GM12872 (cell line): ENCODE measurements at regions not wholly inside any gene's neighbourhood (a gene's known extent, or its start where the extent isn't known, plus 50 kb on each side); places are given as distances from the start of the nearest gene placed in this dataset.

Experiments
- TF ChIP-seq, protein P1 (sequence below): IDR thresholded peaks from 3 replicates; pipeline ENCODE4 v1.5.1; 2011; ENCODE audit warnings: low read depth, mild to moderate bottlenecking, low read length, moderate library complexity; ENCODE audit not compliant: insufficient read depth

DNA sequence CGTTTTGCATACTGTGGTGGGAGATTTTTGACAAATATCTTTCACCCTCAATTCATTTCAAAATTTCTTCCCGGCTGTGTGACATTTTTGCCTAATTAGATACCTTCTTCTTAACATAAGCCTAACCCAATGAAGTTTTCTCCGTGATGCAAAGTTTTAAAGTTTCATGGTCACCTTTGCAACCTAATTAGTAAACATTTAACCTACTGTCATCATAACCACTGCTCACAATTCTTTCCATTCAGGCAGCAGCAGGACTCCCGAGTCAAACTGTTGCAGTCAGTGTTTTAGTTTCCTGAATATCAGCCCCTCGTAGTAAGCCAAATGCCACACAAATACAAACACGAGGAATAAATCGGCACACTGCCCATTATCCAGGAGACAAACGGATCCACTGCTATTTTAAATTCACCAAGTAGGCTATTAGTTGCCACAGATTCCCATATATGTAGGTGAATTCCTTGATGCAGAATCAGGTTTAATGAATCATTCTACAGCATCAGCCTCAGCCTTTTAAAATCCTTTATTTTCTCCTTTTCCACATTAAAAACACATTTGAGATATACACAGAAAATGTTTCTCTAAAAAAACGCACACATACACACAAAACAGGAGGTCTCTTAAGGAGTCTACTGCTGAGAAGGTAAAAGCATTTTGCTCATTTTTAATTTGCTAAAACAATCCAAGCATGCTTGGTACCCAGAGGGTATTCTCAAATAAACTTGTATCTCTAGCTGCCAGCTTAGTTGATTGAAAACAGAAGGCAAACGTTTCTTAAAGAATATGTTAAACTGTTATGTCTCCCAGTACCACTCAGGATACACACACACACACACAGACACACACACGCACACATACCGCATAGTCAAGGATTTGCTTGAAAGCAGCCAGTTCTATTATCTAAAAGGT lies 106.5 kb upstream of the KCTD1 start:
- TF ChIP-seq, protein P1, sequence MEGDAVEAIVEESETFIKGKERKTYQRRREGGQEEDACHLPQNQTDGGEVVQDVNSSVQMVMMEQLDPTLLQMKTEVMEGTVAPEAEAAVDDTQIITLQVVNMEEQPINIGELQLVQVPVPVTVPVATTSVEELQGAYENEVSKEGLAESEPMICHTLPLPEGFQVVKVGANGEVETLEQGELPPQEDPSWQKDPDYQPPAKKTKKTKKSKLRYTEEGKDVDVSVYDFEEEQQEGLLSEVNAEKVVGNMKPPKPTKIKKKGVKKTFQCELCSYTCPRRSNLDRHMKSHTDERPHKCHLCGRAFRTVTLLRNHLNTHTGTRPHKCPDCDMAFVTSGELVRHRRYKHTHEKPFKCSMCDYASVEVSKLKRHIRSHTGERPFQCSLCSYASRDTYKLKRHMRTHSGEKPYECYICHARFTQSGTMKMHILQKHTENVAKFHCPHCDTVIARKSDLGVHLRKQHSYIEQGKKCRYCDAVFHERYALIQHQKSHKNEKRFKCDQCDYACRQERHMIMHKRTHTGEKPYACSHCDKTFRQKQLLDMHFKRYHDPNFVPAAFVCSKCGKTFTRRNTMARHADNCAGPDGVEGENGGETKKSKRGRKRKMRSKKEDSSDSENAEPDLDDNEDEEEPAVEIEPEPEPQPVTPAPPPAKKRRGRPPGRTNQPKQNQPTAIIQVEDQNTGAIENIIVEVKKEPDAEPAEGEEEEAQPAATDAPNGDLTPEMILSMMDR: no peak

DNA sequence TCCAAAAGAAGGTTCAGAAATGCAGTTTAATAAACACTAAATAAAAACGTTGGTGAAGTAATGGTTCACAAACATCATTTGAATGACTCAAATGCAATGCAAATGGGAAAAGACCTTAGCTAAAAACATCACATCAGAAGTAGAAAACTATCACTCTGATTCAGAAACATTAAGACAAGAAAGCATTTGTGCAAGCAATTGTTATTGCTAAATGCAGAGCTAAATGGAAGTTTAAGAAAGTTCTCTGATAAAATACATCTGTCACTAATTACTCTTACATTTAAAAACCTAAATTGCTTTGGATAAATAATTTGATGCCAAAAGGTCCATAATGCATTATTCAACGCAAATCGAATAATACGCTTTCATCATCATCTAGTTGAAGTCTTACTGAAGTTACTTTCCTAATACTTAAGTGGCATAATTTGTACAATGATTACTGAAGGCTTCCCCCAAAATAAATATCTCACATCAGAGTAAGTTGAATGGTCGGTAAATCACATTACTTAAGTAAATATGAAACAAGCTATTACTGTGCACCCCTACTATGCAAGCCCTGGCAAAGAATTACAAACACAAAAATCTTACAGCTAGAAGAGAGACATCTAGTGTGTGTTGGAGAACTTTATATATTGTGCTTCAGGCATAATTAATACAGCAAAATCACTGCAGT lies 105.7 kb upstream of the KCTD1 start:
- TF ChIP-seq, protein P1: no peak

DNA sequence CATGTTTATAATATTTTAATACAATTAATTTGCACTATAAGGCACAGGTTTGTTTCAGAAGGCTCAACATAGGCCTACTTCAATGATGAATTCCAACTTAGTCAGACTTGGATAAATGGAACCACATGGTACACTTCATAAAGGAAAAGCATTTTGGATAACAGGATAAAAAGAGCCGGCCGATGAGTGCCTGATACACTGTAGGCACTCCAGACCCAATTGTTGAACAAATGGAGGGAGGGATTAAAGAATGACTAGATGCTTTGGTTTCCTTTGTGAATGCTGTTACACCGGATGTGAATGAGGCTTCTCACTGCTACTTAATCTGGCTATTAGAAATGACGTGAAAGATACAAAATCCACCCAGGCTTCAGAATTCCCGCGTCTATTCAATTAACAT lies 104.1 kb upstream of the KCTD1 start:
- TF ChIP-seq, protein P1: no peak

DNA sequence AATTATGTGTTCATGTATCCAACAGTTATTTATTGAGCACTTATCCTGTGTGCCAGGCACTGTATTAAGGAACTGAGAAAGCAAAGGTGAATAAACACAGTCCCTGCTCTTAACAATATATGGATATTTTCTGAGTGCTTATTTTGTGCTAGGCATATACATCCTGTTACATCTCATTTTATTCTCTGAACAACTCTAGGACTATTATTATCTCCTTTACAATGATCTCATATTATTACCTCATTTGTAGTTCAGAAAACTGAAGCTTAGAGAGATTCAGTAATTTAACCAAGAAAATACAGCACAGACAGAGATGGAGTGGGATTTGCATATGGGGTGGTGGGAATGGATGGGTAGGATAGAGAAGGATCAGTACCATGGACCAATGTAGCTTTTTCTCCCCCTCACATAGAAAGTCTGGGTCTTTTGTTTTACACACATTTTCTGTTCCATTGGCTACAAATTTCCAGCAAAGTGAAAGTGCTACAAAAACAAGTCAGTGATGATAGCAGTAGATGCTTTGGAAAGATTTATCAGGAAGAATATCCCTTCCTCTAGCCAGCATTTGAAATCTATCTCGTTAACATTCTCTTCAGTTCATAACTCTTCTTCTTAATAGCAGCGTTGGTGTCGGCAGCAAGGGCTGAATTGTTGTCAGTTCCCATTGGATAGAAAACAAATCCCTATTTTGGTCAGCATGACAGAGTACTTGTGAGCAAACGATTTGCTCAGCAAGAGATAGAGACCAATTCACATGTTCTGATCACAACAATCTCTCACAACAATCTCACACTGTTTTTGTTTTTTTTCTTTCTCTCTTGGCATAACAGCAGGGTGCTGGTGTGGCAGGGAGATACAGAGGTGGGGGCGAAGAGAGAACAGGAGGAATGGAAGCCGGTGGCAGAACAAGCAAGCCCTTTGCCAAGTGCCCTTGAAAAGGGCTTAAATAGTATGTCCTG lies 102.2 kb upstream of the KCTD1 start:
- TF ChIP-seq, protein P1: no peak

DNA sequence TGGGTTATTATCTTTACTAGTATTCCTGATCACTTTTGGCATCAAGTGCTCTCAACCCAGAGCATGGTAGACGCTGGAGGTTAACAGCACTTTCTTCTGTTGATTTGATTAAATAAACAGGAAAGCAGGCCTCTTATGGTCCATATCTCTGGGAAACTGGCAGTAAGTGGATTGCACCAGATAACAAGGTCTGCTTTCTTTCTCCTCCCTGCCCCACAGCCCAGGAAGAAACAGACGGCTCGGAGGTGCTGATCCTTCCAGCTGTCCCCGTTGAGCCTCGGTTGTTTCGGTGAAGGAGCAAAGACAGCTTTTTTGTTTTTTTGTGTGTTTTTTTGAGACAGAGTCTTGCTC lies 100.8 kb upstream of the KCTD1 start:
- TF ChIP-seq, protein P1: no peak

DNA sequence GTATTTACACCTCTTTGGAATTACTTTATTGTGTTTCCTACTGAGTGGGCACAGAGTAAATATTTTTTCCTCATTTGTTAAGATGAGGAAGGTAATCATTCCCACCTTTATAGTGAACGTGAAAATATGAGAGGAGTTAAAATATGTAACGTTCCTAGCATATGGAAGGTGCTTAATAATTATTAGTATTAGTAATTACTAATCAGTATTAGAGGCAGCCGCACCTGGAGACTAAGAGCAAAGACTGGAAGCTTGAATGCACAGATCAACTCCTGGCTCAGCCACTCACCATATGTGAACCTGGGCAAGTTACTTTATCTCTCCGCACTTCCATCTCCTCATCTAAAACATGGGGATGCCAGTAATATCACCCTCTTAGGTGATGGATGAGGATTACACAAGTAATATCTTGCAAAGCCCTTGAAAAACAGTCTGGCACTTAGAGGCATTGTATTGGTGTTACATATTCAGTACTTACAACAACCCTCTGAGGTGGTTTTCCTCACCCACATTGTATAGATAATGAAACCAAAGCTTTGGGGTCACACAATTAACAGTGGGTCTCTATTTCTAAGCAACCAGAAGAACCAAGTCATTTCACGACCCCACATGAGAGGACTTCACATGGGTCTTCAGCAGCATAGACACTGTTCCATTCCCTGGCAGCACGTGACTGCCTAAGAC lies 100.3 kb upstream of the KCTD1 start:
- TF ChIP-seq, protein P1: no peak
